GM19467 (cell line): ENCODE measurements at regions not wholly inside any gene's neighbourhood (a gene's known extent, or its start where the extent isn't known, plus 50 kb on each side); places are given as distances from the start of the nearest gene placed in this dataset.

Experiments
- ATAC-seq: cut with Tn5 transposase; IDR thresholded peaks from one replicate; pipeline ENCODE4 v1.9.1; 2021; ENCODE audit warnings: mild to moderate bottlenecking, moderate library complexity; ENCODE audit not compliant: unreplicated experiment

DNA sequence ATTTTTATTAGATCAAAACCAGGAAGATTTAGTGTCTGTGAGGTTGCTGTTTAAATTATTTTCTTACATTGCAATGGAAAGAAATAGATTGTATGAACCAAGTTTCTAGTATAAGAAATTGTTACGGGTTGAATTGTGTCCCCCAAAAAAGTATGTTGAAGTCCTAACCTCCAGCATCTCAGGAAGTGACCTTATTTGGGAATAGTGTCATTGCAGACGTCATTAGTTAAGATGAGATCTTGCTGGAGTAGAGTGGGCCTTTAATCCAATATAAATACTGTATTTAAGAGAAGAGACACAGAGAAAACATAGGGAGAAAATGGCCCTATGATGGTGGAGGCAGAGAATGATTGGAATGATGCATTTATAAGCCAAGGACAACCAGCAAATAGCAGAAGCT lies 188.7 kb upstream of the SAMSN1 start:
- no peak for ATAC-seq

DNA sequence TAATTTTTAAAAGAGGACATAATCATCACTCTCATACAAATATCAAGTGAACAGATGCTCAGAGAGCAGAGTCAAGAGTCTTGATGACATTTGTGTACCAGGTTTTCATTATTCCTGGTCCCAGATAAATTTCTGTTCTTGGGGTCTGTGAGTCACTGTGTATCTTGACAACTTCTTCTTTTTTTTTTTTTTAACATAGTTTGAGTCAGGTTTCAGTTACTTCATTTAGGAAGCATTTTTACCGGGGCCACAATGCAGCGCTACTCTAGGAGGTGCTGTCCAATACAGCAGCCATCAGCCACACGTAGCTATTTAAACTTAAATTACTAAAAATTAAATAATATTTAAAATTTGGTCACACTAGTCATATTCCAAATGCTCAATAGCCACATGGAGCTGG lies 188.1 kb upstream of the SAMSN1 start:
- ATAC-seq = no peak

DNA sequence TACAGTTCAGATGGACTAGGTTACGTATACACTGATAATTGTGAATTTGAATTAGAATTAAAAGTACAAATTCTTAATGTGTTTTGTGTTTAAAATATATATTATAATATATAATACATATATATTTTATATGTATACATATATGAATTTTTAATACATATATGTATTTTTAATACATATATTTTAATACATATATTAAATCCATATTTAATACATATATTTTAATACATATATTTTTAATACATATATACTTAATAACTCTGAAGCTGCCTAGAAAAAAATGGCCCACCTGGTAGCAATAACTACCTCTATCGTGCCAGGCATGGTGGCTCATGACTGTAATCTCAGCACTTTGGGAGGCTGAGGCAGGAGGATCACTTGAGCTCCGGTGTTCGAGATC lies 179.1 kb upstream of the SAMSN1 start:
- no peak for ATAC-seq

DNA sequence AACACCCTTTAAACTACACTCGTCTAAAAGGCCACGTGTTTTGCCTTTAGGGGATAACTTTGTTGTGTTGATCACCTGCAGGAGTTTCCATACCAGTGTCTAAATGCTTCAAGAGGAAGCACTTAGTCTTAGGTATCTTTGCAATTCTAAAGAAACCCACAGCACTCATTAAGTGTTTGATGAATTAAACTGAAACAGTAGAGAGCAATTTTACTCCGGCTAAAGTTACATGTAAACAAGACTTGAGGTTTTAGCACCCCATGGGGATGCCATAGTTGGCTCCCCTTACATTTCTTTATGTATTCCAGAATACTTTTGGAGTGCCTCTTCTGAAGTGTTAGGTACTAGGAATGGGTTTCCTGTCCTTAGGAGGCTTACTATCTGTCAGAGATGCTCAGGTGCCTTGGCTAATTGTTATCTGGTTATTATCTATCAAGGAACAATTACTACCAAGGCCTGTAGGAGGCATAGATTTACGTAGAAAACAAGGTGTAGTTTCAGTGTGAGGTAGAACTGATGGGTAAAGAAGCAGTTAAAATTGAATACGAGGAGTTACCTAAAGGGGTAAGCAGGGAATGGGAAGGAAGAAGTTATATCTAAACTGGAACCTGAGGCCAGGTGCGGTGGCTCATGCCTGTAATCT lies 176.8 kb upstream of the SAMSN1 start:
- no peak for ATAC-seq

DNA sequence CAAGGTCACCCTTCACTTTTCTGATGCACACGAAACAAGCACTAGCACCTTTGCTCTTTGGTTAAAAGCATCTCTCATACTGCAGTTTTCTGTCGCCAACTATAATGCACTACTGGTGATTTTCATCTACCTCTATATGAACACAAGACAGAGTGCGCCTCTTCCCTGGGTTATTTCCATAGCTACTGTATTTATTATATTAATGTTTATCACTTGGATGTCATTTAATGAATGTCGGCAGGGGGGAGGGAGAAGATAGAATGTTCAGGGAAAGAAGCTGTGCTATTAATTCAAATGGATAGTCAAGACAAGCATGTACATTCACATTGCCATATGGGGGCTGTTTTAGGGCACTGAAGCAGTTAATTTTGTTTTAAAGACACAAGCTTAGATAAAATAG lies 174.1 kb upstream of the SAMSN1 start:
- no peak for ATAC-seq

DNA sequence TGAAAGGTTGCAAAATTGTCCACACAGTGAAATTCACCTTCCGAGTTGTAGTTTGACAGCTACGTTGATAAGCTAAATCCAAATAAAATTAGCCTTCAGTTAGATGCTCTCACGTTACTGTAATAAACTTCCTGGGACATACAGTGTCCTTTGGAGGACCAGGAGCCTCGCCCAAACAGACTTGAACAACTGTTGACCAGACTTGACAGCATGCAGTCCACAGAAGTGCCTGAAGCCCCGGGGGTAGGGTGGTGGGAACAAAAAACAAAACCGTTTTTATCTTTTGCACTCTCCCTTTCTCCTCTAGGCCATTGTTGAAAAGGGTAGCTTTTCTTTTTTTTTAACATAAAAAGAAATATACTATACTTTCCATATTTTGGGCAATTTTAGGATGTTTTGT lies 172.8 kb upstream of the SAMSN1 start:
- ATAC-seq = no peak

DNA sequence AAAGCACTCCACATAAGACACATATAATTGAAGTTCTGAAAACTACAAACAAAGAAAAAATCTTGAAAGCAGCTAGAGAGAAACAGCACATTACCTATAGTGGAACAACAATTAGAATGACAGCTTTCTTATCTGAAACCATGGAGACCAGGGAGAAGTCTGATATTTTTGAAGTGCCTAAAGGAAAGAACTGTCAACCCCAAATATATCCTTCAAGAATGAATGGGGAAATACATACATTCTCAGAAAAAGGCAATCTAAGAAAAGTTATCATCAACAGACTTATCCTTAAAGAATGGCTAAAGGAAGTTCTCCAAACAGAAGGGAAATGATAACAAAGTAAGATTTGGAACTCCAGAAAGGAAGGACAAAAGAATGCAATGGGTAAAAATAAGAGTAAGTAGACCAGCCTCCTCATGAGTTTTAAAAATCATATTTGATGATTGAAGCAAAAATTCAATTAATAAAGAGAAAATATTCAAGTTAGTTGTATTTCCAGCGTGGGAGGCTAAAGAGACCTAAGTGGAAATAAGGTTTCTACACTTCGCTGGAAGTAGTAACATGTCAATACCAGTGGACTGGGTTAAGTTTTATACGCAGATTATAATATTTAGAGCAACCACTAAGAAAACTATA lies 170.8 kb upstream of the SAMSN1 start:
- no peak for ATAC-seq

DNA sequence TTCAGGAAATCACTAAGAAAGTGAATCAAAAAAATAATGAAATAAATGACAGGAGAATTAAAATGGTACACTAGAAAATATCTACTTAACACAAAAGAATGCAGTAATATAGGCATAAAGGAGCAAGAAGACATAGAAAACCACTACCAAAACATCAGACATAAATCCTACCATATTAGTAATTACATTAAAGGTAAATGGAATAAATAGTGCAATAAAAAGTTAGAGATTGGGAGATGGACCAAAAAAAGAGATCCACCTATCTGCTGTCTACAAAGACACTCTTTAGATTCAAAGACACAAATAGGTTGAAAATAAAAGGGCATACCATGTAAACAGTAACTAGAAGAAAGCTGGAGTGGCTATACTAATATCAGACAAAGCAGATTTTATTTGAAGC lies 167.0 kb upstream of the SAMSN1 start:
- ATAC-seq = no peak

DNA sequence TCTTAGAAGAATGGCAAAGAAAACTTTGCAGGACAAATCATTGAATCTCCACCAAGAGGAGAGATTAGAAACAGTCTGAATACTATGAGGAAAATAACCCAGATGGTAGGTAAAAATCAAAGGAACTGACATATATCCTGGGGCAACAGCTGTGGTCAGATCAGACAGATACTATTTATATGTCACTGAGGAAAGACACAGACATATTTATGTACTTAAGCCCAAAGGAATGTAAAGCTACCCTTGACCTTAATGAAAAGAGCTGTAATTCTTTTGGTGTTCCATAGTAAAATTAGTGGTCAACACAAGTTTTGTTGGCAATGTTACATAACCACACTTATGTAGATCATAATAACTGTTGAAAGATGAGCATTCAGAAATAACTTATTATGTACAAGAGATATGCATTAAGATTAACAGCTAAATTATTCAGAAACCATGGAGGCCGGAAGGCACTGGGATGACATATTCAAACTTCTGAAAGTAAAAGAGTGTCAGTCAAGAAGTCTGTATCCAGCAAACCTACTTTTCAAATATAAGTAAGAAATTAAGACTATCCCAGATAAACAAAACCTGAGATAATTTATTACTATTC lies 166.1 kb upstream of the SAMSN1 start:
- no peak for ATAC-seq

DNA sequence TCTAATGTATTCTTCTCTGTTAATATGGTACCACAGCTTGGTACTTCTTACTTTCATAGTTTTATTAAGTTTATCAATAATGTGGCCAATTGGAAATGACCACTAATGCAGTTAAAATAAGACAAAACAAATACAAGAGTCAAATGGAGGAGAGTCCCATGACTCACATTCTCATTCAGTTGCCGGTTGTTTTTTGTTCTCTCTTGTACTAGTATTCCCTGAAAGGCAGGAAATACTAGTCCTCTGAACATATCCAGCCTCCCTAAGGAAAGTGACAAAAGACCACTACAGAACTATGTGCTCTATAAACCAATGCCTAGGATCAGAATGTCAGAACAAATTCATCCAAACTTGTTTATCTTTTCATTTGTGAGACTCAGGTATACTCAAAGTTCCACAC lies 165.2 kb upstream of the SAMSN1 start:
- ATAC-seq = no peak

DNA sequence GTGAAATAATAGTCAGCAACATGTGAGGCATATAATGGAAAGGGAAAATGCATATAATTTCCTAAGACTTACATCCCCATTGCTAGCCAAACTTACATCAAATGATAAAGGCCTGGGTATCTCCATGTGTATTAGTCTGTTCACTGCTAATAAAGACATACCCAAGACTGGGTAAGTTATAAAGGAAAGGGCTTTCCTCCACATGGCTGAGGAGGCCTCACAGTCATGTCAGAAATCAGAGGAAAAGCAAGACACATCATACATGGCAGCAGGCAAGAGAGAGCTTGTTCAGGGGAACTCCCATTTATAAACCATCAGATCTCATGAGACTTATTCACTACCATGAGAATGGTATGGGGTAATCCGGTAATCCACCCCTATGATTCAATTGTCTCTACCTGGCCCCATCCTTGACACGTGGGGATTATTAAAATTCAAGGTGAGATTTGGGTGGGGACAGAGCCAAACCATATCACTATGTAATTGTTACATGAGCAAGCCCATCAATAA lies 161.5 kb upstream of the SAMSN1 start:
- no peak for ATAC-seq

DNA sequence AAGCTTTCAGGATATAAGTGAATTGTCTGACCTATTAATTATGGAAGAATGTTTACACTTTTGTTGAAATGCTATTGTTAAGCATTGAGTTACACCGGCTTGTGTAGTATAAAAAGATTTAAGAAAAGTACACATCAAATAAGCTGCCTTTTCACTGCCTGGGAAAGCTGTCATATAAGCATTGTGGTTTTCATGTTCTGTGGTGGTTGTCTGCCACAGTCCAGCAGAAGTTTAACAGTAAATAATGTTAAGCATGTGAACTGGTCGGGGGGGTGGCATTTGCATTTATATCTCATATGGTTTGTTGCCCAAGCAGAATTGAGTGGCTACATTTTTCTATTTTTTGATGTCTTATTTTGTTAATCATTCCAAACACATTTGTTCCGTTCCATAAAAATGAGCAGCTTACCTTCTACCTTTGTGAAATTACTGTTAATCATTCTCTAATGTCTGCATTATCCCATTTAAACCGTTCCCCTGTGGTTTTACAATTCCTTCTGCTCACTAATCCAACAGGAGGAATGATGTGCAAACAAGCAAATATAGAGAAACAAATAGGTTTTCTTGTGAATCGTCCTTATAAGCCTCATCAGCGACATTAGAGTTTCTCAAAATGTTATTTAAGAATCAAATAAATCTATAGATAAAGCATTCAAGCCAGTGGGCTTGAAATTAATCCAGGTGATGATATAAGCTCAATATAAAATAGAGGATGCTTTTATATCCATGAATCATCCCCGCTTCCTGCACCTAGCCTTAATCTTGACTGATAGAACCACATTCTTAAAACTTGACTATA lies 160.8 kb upstream of the SAMSN1 start:
- no peak for ATAC-seq

DNA sequence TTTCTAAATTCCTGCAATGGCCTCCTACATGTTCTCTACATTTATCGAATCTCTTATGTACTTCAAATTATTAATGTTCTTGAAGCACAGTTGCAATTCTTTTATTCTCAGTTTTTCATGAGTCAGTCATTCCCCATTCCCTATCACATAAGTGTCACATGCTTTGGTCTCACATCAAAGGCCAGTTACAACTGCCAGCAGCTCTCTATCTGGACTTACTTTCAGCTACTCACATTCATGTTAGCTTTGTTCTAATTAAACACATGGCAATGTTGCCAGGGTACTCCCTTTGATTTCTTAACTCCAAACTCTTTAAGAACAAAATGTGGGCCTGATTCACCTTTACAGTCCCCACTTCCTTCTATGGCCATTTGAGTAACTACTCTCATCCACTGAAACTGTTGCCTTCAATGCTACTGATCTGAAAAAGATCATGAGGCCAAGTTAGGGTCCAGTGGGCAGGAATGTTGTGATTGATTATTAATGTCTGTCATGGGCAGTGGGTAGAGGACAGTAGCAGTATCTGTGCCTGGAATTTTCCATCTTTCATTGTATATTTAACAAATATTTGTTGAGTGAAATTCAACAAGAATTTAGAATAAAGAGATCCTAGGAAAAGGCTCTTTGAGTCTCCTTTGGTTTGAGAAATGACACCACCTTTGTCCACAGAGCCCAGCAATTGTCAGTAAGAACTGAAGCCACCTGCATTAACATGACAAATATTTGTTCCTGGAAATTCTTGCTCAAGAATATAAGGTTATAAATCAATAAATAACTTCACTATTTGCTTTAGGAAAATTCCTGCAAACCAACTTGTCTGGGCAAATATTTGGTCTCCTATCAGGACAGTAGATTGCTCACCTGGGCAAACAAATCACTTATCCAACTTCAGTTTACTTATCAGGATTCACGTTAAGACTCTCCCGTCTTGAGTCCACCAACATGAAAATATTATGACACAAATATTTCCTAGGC lies 153.6 kb upstream of the SAMSN1 start:
- ATAC-seq = no peak

DNA sequence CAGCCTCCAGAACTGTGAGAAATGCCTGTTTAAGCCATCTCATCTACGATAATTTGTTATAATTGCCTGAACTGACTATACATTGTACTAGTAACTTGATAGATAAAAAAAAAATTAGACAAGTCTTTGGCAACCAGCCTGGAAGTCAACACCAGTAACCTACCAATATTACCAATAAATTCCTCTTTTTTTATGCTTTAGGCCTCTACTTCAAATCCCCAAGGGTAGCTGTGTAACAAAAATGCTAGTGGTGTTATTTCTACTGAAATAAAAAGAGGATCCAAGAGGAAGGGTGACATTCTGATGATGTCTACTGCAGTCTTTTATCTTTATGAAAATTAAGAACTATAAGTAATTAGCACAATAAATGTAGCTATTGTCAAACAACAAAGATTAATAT lies 151.7 kb upstream of the SAMSN1 start:
- no peak for ATAC-seq

DNA sequence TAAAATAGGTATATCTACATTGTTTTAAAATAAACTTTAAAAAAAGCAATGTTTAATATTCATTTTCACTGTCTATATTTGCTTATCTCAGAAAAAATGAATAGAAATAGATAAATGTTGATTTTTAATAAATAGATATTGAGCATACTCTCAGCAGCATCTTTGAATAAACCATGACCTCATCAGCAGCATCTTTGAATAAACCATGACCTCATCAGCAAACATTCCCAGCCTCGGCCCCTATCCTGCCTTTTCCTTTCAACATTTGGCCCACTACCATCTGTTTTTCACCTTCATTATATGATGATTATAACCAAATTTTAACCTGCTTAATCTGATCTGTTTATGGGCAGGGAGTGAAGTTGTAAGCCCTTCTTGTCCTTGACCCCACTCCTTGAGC lies 148.7 kb upstream of the SAMSN1 start:
- ATAC-seq = no peak

DNA sequence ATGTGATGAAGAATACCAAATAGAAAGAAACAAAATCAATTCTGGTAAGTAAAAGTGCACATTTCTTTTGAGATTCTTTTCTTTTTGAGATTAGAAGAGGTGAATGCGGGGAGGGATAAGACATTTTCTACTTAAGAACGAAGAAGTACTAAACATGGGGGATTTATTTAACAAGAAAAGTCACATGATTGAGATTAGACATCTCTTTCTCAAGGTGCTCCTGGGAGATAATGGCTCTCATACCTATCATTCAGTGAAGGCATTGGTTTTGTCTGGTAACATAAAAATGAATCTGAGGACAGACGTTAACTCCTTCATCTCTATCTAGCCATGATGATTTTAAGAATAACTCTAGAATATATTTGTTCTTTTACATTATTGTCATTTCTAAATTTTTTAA lies 147.9 kb upstream of the SAMSN1 start:
- no peak for ATAC-seq

DNA sequence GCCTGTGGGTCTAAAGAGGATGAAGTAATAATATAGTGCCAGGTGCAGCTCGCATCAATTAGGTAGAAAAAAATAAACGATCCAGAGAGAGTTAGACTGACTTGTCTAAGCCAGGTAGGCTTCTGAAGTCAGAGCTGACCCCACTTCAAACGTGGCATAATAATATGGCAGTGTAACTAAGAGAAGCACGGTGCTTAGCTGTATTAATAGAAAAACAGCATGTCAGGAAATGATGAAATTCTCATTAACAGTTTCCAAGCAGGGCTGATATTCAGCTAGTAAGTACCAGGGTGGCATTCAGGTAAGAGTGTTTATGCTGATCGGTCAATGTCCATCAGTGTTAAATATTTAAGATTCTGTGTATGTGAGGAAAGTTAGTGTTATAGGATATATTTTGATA lies 145.8 kb upstream of the SAMSN1 start:
- ATAC-seq = no peak

DNA sequence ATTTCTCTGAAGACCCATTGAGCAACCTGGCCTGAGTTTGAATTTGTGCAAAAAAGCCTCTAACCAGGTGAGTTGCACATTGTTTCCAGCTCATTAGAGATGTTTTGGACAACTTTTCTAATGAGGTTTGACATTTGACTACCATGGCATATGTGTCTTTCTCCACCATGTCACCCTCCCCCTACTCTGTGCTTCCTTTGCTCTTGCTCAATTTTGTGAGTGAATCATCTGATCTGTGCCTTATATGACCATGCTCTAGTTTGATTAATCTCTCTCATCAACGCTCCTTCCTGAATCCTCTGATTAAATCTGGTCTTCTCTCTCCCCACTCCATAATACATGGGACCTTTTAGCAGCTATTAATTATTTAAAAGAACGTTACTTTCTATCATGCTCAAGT lies 144.8 kb upstream of the SAMSN1 start:
- ATAC-seq = no peak

DNA sequence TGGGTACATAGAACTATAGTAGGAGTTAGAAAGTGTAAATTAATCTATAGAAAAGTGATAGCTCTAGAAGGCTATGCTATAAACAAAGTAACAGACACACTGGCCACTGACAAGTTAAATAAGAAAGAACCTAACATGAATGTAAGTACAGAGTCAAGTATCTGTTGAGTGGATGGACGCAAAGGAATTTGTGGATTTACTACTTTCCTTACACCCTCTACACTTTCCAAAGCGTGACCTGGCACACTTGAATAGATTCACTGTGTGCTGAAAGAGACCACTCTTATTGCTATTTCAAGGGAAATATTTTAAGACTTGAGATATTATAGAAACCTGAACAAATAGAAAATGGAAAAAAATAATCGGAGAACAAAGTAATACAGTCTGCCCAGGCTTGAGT lies 142.8 kb upstream of the SAMSN1 start:
- ATAC-seq = no peak

DNA sequence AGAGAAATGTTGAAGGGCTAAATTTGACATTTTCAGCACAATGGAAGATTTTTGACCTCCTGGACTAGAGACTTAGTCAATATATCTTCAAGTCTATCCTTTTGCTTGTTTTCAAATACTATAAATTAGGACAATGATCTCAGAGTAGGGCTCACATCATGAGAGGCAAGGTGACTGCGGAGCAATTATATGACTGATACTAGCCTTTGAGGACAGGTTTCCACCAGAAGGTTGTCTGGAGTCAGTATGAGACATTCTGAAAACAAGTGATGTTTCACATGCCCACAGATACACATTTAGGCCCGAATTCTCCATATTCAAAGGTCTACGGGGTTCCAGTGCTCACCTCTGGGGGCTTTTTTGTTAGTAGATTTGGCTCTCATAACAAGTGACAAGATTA lies 142.3 kb upstream of the SAMSN1 start:
- ATAC-seq = no peak

DNA sequence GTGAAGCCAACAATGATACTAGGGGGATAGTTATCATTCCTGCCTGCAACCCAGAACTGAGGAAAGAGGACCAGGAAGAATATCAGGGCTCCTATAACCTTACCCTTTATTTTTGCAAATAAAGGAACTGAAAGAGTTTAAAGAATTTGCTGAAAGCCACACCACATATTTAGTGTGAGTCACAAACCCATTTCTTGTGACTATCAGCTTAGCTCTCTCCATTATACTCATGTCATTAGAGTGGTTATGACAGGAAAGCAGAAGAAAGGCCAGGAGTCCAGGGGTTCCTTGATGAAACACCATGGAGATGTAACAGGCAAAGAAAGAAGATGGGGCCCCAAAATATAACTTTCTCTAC lies 141.1 kb upstream of the SAMSN1 start:
- peak; percentile 40 for ATAC-seq
